PC-9 (cell line): ENCODE measurements at regions not wholly inside any gene's neighbourhood (a gene's known extent, or its start where the extent isn't known, plus 50 kb on each side); places are given as distances from the start of the nearest gene placed in this dataset.
"Not testable (repeated sequence)": the region's sequence is repeated elsewhere in the genome, so short reads cannot be mapped to it uniquely, and the experiment has no call there.

Source experiments
- BruUV-seq: library from RNA; stranded (reverse); fragments of 400-500 nt; replicated peaks from 2 replicates; lab custom pipeline; 2021; lab: Mats Ljungman, UMichigan
- CTCF ChIA-PET: fragments of 300-600 bp; sonication (Branson Sonifier 250); formaldehyde crosslinking; loops from one replicate; lab custom pipeline; 2022; ENCODE audit warnings: antibody characterized with exemption; lab: Charles Lee
- POLR2A ChIA-PET: fragments of 300-600 bp; sonication (Branson Sonifier 250); formaldehyde crosslinking; loops from one replicate; lab custom pipeline; 2022; ENCODE audit warnings: antibody characterized with exemption; ENCODE audit not compliant: unreplicated experiment; lab: Charles Lee
- DNase-seq, 2 experiments: peaks; one replicate each; pipeline versions ENCODE4 v3.0.0 to v3.0.0-alpha.2; 2015 to 2022; ENCODE audit warnings: mixed read lengths in 1 of 2
- H2AFZ ChIP-seq: fragments of 200-600 bp; sonication (generic); 2 replicates; pipeline ENCODE4 v1.8.1; 2017; ENCODE audit warnings: antibody characterized with exemption
- H3F3A ChIP-seq: fragments of 200-600 bp; sonication (generic); 2 replicates; pipeline ENCODE4 v1.8.1; 2017; ENCODE audit warnings: antibody characterized with exemption, mild to moderate bottlenecking, low read depth; ENCODE audit not compliant: insufficient read depth
- H3K27ac ChIP-seq: fragments of 200-600 bp; sonication (generic); 2 replicates; pipeline ENCODE4 v1.6.1; 2016; ENCODE audit warnings: mixed run types
- H3K27me3 ChIP-seq: fragments of 200-600 bp; sonication (generic); 2 replicates; pipeline ENCODE4 v1.6.1; 2016; ENCODE audit warnings: low read depth, mixed run types; ENCODE audit not compliant: insufficient read depth
- H3K36me3 ChIP-seq: fragments of 200-600 bp; sonication (generic); 2 replicates; pipeline ENCODE4 v1.6.1; 2016; ENCODE audit warnings: low read depth, mixed run types
- H3K4me1 ChIP-seq: fragments of 200-600 bp; sonication (generic); replicated peaks from 2 replicates; pipeline ENCODE4 v1.6.1; 2016; ENCODE audit warnings: mixed run types; ENCODE audit not compliant: insufficient read depth
- H3K4me2 ChIP-seq: fragments of 200-600 bp; sonication (generic); 2 replicates; pipeline ENCODE4 v1.6.1; 2017; ENCODE audit warnings: mixed run types
- H3K4me3 ChIP-seq: fragments of 200-600 bp; sonication (generic); 2 replicates; pipeline ENCODE4 v1.6.1; 2016; ENCODE audit warnings: mixed run types
- H3K79me2 ChIP-seq: fragments of 200-600 bp; sonication (generic); 2 replicates; pipeline ENCODE4 v1.6.1; 2017; ENCODE audit warnings: low read depth, mixed run types
- H3K9me2 ChIP-seq: fragments of 200-600 bp; sonication (generic); 2 replicates; pipeline ENCODE4 v1.8.1; 2017; ENCODE audit warnings: mild to moderate bottlenecking; ENCODE audit not compliant: insufficient read depth
- H3K9me3 ChIP-seq: fragments of 200-600 bp; sonication (generic); 2 replicates; pipeline ENCODE4 v1.8.1; 2016; ENCODE audit warnings: low read depth; ENCODE audit not compliant: insufficient read depth
- H4K20me1 ChIP-seq: fragments of 200-600 bp; sonication (generic); 2 replicates; pipeline ENCODE4 v1.8.1; 2017; ENCODE audit not compliant: insufficient read depth
- intact Hi-C: fragments of 100-400 bp; cut with micrococcal nuclease; formaldehyde crosslinking; loops from one replicate; pipeline ENCODE4 v1.10.0; 2022; ENCODE audit not compliant: unreplicated experiment

DNA sequence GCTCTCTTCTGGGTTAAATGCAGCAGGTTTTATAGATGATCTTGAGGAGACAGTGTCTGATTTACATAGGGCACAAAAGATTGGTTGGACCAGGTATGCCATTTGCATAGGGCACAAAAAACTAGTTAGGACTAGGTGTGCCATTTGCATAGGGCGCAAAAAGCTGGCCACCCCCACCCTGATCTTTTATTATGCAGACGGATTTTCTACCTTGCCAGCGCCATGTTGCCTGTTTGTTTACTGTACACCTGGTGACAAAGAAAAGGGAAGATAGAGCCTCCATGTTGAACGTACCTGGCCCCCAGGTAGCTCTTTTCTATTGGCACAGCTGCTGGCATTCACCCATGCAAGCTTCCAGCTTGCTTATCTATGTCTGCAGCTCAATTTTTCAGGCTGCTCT is 790.4 kb downstream of the TTLL7 start:
- H3K4me3 ChIP-seq, BruUV-seq, H3K79me2 ChIP-seq, intact Hi-C loops, H3K9me2 ChIP-seq, H4K20me1 ChIP-seq, H3K36me3 ChIP-seq, H2AFZ ChIP-seq, H3K4me2 ChIP-seq, DNase-seq, H3F3A ChIP-seq, H3K9me3 ChIP-seq, CTCF ChIA-PET, H3K27ac ChIP-seq, H3K27me3 ChIP-seq, POLR2A ChIA-PET, H3K4me1 ChIP-seq: not testable (repeated sequence)

DNA sequence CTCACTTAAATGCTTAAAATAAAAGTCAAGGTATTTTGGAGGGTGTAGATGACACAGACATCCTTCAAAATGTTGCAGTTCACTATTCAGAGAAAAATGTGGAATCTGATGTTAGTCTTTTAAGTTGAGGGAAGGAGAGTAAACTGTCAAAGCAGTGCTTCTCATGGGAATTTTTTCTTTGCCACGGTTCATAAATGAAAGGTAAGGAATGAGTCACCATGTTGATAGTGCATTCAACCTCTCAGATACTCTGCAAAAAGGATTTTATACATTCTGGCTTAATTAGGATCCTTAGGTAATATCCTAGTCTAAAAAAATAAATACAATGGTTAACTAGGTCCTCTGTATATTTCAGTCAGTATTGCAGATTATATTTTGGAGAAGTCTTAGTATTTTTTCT is 804.3 kb downstream of the TTLL7 start:
- H3K27ac ChIP-seq, H4K20me1 ChIP-seq, H3K4me2 ChIP-seq, CTCF ChIA-PET, H2AFZ ChIP-seq, intact Hi-C loops, H3K4me3 ChIP-seq, H3K9me2 ChIP-seq, DNase-seq, POLR2A ChIA-PET, BruUV-seq, H3K79me2 ChIP-seq, H3K36me3 ChIP-seq, H3K9me3 ChIP-seq, H3F3A ChIP-seq, H3K27me3 ChIP-seq, H3K4me1 ChIP-seq: not testable (repeated sequence)

DNA sequence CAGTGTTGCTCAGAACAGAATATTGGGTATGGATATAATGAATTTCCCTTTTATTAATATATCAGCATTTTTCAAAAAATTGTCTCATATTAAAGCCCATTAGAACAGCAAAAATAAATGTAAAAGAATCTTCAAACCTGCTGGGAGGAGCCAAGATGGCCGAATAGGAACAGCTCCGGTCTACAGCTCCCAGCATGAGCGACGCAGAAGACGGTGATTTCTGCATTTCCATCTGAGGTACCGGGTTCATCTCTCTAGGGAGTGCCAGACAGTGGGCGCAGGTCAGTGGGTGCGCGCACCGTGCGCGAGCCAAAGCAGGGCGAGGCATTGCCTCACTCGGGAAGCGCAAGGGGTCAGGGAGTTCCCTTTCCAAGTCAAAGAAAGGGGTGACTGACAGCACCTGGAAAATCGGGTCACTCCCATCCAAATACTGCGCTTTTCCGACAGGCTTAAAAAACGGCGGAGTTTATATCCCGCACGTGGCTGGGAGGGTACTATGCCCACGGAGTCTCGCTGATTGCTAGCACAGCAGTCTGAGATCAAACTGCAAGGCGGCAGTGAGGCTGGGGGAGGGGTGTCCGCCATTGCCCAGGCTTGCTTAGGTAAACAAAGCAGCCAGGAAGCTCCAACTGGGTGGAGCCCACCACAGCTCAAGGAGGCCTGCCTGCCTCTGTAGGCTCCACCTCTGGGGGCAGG is 816.8 kb downstream of the TTLL7 start:
- peak overlapping the region; percentile 62 for H2AFZ ChIP-seq
- BruUV-seq, CTCF ChIA-PET, H3K36me3 ChIP-seq, H3F3A ChIP-seq, intact Hi-C loops, H3K27me3 ChIP-seq, H4K20me1 ChIP-seq, H3K9me2 ChIP-seq, H3K79me2 ChIP-seq, H3K9me3 ChIP-seq, H3K4me1 ChIP-seq: not testable (repeated sequence)
- H3K4me2 ChIP-seq = peak overlapping the region; percentile 70
- H3K4me3 ChIP-seq = peak overlapping the region; percentile 56; the same call in 1 of the 2 replicates
- H3K27ac ChIP-seq = peak overlapping the region; percentile 27; the same call in 1 of the 2 replicates
- POLR2A ChIA-PET = interaction anchor here (0.7 kb wide), 1 partner anchor 55 kb away, joined by 3 read pairs; no protein-coding TSS in a partner anchor
- peak in 1 of 2 experiments; percentile 35 for DNase-seq

DNA sequence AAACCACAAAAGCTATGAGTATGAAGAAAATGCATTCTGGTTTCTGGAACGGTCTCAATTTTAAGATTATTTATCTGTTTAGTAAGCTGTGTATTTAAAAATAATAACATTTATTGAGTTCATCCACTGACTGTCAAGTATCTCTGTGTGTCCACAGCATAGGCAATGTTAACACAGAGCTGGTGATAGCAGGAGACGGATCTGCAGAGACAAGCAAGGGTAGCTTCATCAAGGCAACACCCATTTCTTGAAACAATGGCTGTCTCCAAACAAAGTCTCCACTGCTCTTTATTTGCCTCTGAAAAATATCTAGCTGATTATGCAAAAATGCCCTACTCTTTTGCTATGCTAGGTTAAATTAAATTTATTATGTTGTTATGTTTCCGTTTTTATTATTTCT is 818.3 kb downstream of the TTLL7 start:
- not testable (repeated sequence) for BruUV-seq

DNA sequence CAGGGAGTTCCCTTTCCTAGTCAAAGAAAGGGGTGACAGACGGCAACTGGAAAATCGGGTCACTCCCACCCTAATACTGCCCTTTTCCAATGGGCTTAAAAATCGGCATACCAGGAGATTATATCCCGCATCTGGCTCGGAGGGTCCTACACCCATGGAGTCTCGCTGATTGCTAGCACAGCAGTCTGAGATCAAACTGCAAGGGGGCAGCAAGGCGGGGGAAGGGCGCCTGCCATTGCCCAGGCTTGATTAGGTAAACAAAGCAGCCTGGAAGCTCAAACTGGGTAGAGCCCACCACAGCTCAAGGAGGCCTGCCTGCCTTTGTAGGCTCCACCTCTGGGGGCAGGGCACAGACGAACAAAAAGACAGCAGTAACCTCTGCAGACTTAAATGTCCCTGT is 831.3 kb downstream of the TTLL7 start:
- H3K9me3 ChIP-seq, H3K79me2 ChIP-seq, H2AFZ ChIP-seq, intact Hi-C loops, CTCF ChIA-PET, H3K9me2 ChIP-seq, H4K20me1 ChIP-seq, H3K4me2 ChIP-seq, DNase-seq, H3F3A ChIP-seq, H3K4me3 ChIP-seq, H3K4me1 ChIP-seq, H3K27me3 ChIP-seq, POLR2A ChIA-PET, H3K27ac ChIP-seq, H3K36me3 ChIP-seq, BruUV-seq: not testable (repeated sequence)

More for the DNA sequence above, 818.3 kb downstream of the TTLL7 start:
- H3K79me2 ChIP-seq, POLR2A ChIA-PET, H3F3A ChIP-seq, H3K4me2 ChIP-seq, intact Hi-C loops, H3K4me1 ChIP-seq, CTCF ChIA-PET, H3K27ac ChIP-seq, H3K9me2 ChIP-seq, H2AFZ ChIP-seq, H3K27me3 ChIP-seq, H3K4me3 ChIP-seq, H3K36me3 ChIP-seq, H4K20me1 ChIP-seq, H3K9me3 ChIP-seq, DNase-seq: not testable (repeated sequence)

DNA sequence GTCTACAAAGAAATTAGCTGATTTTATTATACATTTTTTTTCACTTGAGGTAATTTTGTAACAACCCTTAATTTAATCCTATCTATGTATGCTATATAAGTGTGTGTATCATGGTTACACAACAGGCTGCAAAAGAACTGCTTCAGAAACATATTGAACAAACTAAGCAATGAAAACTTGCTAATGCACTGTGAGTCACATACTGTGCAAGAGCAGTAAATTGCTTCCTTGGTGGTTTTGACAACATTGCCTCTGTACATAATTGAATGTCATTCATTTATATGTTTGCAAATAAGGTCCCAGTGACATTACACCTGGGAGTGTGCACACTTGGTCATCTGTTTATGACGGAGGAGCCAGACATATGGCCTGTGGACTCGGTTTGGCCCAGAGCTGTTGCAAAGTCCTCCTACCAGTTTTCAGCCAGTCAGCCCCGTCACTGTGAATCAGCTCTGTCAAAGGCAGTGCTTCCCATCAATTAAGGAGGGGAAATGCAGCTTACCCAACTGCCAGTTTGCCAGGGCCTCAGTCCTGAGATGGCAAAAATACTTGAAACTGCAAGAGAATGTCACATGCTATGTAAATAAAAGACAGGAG is 835.0 kb downstream of the TTLL7 start:
- H4K20me1 ChIP-seq, H3F3A ChIP-seq, H3K27me3 ChIP-seq, H2AFZ ChIP-seq, H3K36me3 ChIP-seq, H3K79me2 ChIP-seq, POLR2A ChIA-PET, CTCF ChIA-PET, intact Hi-C loops, H3K9me2 ChIP-seq, H3K4me3 ChIP-seq, H3K4me1 ChIP-seq, BruUV-seq, H3K9me3 ChIP-seq: not testable (repeated sequence)
- Histone ChIP-seq H3K4me2 (0 out of 2 replicates have a peak overlapping the region, but pooled peaks have one; percentile 3), H3K27ac (0 out of 2 replicates have a peak overlapping the region, but pooled peaks have one; percentile 25)
- DNase-seq = peak; percentile 16 to 69

DNA sequence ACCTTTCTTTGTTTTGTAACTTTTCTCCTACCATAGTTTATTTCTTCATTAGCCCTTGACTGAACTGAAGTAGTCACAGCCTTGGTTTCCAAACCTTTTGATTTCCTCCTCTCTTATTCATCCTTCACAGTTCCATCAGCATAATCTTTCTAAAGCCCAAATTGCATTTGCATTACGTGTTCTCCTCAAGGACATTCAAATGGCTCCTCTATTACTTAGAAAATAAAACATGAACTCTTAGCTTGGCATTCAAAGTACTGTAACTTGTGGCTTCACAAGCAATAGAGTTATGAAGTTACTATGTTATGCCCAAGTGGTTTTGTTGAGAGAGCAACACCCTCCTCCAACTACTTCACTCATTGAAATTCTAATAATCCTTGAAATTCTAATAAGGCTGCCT is 840.0 kb downstream of the TTLL7 start:
- H3K27ac ChIP-seq, H3K4me2 ChIP-seq, H3K4me3 ChIP-seq, BruUV-seq, H3K9me2 ChIP-seq, H3F3A ChIP-seq, DNase-seq, H4K20me1 ChIP-seq, H3K79me2 ChIP-seq, CTCF ChIA-PET, H2AFZ ChIP-seq, intact Hi-C loops, POLR2A ChIA-PET, H3K9me3 ChIP-seq, H3K36me3 ChIP-seq, H3K4me1 ChIP-seq, H3K27me3 ChIP-seq: not testable (repeated sequence)
